ENCODE measurements at regions not wholly inside any gene's neighbourhood (a gene's known extent, or its start where the extent isn't known, plus 50 kb on each side); places are given as distances from the start of the nearest gene placed in this dataset.

- TF ChIP-seq CTCF (IDR thresholded peaks at IDR 0.05) = no peak
- no peak for TF ChIP-seq POLR2A (IDR thresholded peaks at IDR 0.05)
- no peak for TF ChIP-seq POLR2AphosphoS5 (IDR thresholded peaks at IDR 0.05)
Measured at GRCh38 chr13:87035526-87035925, 635.6 kb upstream of the SLITRK5 start.
